ENCODE measurements at regions not wholly inside any gene's neighbourhood (a gene's known extent, or its start where the extent isn't known, plus 50 kb on each side); places are given as distances from the start of the nearest gene placed in this dataset.
A peak's percentile ranks its signal among the peaks of the same experiment; 100 is the strongest.

GRCh38 chr2:51208521-51208920 is 176.6 kb upstream of the NRXN1 start:
- DNase-seq: no peak

- no peak for DNase-seq
Measured at GRCh38 chr2:51201295-51201694, 169.4 kb upstream of the NRXN1 start.

GRCh38 chr2:51194656-51195055 is 162.7 kb upstream of the NRXN1 start:
- DNase-seq: no peak

- no peak for DNase-seq
Measured at GRCh38 chr2:51170273-51170672, 138.3 kb upstream of the NRXN1 start.

- DNase-seq: no peak
Measured at GRCh38 chr2:51165534-51166260, 133.8 kb upstream of the NRXN1 start.

- no peak for DNase-seq
Measured at GRCh38 chr2:51158251-51158650, 126.3 kb upstream of the NRXN1 start.

- DNase-seq: no peak
Measured at GRCh38 chr2:51153236-51153635, 121.3 kb upstream of the NRXN1 start.

GRCh38 chr2:51151490-51152140 is 119.7 kb upstream of the NRXN1 start:
- DNase-seq: no peak

GRCh38 chr2:51149725-51150124 is 117.8 kb upstream of the NRXN1 start:
- DNase-seq: no peak

- no peak for DNase-seq
Measured at GRCh38 chr2:51145761-51146160, 113.8 kb upstream of the NRXN1 start.

- no peak for DNase-seq
Measured at GRCh38 chr2:51120754-51121280, 88.9 kb upstream of the NRXN1 start.

- DNase-seq: no peak
Measured at GRCh38 chr2:51111532-51111931, 79.6 kb upstream of the NRXN1 start.

GRCh38 chr2:51108794-51109193 is 76.9 kb upstream of the NRXN1 start:
- no peak for DNase-seq

GRCh38 chr2:51107841-51108240 is 75.9 kb upstream of the NRXN1 start:
- DNase-seq: no peak

GRCh38 chr2:51105811-51106210 is 73.9 kb upstream of the NRXN1 start:
- no peak for DNase-seq

GRCh38 chr2:51103205-51103604 is 71.3 kb upstream of the NRXN1 start:
- peak; percentile 10 for DNase-seq

GRCh38 chr2:51093016-51093415 is 61.1 kb upstream of the NRXN1 start:
- no peak for DNase-seq

GRCh38 chr2:51085420-51086068 is 53.6 kb upstream of the NRXN1 start:
- no peak for DNase-seq

GRCh38 chr2:51084750-51085149 is 52.8 kb upstream of the NRXN1 start:
- DNase-seq: no peak
